NCI-H146 treated with DMSO at 0.1 percent for 48 hours (cell line): ENCODE measurements at regions not wholly inside any gene's neighbourhood (a gene's known extent, or its start where the extent isn't known, plus 50 kb on each side); places are given as distances from the start of the nearest gene placed in this dataset.

Experiments used
- DNase-seq: peaks from one replicate; lab custom pipeline; 2025; ENCODE audit not compliant: unreplicated experiment; lab: John Stamatoyannopoulos, UW

- DNase-seq = no peak
Measured at GRCh38 chr3:73820431-73820830, 195.7 kb upstream of the PDZRN3 start.

- no peak for DNase-seq
Measured at GRCh38 chr3:73815966-73816365, 191.2 kb upstream of the PDZRN3 start.

GRCh38 chr3:73813692-73814292, 189.1 kb upstream of the PDZRN3 start:
- DNase-seq = peak; percentile 50

DNA sequence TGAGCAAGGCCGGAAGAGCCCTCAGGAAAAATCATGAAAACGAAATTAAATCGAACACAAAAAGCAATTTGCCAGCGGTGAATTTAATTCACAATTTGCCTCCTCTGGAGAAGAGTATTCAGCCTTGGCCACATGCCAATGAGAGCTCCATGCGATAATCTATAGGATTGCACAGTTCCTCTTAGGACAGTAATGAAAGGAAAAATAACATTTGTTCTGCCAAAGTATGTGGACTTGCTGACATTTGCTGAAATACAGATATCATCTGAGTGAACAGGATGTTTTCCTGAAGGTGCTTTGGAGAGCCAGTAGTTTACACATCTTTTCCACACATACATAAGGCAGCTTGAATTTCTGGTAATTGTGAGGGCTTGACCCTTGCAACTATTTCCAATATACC, 188.6 kb upstream of the PDZRN3 start:
- DNase-seq = peak; percentile 50

GRCh38 chr3:73812054-73812453, 187.3 kb upstream of the PDZRN3 start:
- DNase-seq = no peak

- DNase-seq = no peak
Measured at GRCh38 chr3:73808862-73809509, 184.2 kb upstream of the PDZRN3 start.

- no peak for DNase-seq
Measured at GRCh38 chr3:73805435-73805834, 180.7 kb upstream of the PDZRN3 start.

- no peak for DNase-seq
Measured at GRCh38 chr3:73804204-73804603, 179.5 kb upstream of the PDZRN3 start.

DNA sequence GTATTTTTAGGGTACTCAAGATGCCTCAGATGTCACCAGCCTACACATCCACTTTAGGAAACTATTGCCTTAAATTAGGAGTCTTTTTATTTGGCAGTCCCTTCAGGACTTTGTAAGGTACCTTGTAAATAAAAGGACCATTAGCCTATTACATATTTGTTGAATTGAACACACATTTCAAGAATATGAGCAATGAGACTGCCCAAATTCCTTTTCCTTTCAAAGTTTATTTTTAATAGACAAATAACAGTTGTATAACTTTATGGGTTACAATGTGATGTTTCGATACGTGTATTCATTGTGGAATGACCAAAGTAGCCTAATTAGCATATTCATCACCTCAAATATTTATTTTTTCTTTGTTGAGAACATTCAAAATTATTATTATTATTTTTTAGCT, 176.7 kb upstream of the PDZRN3 start:
- no peak for DNase-seq

- no peak for DNase-seq
Measured at GRCh38 chr3:73797311-73797710, 172.6 kb upstream of the PDZRN3 start.

- DNase-seq = peak; percentile 86
Measured at GRCh38 chr3:73796382-73796781, 171.6 kb upstream of the PDZRN3 start.

- no peak for DNase-seq
Measured at GRCh38 chr3:73791356-73791755, 166.6 kb upstream of the PDZRN3 start.

DNA sequence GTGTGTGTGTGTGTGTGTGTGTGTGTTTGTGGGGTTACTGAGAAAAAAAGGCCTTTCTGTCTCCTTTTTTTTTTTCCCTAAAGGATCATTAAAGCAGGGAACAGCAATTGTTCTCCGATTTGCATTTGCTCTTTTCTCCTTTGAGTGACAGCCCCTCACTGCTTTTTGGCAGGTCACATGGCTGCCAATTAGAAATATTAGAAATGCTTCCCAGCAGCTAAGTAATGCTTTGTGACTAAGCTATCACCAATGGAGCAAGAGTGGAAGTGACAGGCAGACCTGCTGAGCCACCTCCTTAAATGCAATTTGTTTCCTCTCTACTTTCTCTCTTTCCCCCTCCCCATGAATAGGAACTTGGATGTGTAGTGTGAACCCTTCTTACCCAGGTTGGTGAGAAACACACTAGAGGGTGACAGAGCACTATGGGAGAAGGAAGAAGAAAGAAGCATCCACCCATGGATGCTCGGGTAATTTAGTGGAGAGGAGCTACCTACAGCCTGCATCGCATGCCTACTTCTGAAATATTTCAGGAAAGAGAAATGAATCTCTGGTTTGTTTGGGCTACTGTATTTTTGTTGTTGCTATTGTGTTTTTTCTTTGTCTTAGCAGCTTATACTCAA, 165.2 kb upstream of the PDZRN3 start:
- no peak for DNase-seq

GRCh38 chr3:73787620-73788019, 162.9 kb upstream of the PDZRN3 start:
- DNase-seq = no peak

DNA sequence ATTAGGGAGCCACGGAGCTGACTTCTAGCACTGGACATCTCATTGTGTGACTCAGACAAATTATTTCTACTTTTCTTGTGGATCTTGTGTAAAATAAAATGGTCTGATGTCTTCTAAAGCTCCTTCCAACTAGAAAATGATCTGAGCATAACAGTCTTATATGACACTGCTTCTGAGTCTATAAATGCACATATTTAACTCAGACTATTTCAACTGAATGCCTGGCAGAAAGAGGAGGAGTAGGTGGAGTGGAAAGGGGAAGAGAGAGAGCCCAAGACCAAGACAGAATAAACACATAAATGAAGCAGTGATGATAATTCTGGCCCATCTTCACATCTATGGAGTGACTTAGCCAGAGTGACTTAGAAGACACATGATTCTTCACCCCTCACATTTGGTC, 162.3 kb upstream of the PDZRN3 start:
- DNase-seq = no peak

GRCh38 chr3:73786321-73786807, 161.6 kb upstream of the PDZRN3 start:
- no peak for DNase-seq

GRCh38 chr3:73784686-73785392, 160.1 kb upstream of the PDZRN3 start:
- no peak for DNase-seq

- DNase-seq = no peak
Measured at GRCh38 chr3:73783811-73784210, 159.1 kb upstream of the PDZRN3 start.

GRCh38 chr3:73781541-73781940, 156.8 kb upstream of the PDZRN3 start:
- DNase-seq = no peak

GRCh38 chr3:73774645-73775044, 149.9 kb upstream of the PDZRN3 start:
- no peak for DNase-seq

DNA sequence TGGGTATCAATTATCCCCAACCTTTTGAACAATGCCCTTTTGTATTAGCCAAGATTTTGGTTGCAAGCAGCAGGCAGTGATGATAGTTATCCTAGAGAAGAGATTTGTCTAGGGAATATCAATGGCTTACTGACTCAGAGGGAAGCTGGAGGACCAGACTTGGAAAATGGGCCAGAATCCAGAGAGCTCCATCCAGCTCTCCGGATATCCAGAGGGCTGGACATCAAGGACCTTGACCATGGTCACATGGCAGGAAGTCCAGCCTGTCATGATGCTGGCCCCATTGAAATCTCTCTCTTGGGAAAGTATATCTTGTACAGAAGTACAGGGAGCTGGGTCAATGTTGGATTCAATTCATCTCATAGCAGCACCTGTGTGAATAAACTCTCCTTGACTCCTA, 148.5 kb upstream of the PDZRN3 start:
- no peak for DNase-seq
